H1 (cell line): ENCODE measurements at regions not wholly inside any gene's neighbourhood (a gene's known extent, or its start where the extent isn't known, plus 50 kb on each side); places are given as distances from the start of the nearest gene placed in this dataset.

ENCODE experiments used
- CTCF ChIA-PET: fragments of 300-600 bp; sonication (Branson Sonifier 250); formaldehyde crosslinking; loops from one replicate; lab custom pipeline; 2021; ENCODE audit not compliant: partially characterized antibody; lab: Charles Lee
- POLR2A ChIA-PET: fragments of 300-600 bp; sonication (Branson Sonifier 250); formaldehyde crosslinking; loops from one replicate; lab custom pipeline; 2021; ENCODE audit warnings: inconsistent platforms; ENCODE audit not compliant: partially characterized antibody; lab: Charles Lee
- DNase-seq, 2 experiments: peaks; one replicate each; pipeline versions ENCODE4 v3.0.0 to v3.0.0-alpha.2; 2010 to 2022; ENCODE audit warnings: low spot score in 2 of 2, low read depth in 1 of 2, mixed read lengths in 1 of 2
- FAIRE-seq: peaks from 2 replicates; lab custom pipeline; 2011; peaks lifted over from hg19 to GRCh38; lab: Jason Lieb, UNC
- H2AFZ ChIP-seq: 2 replicates; pipeline ENCODE4 v1.8.1; 2012; ENCODE audit warnings: low read length, inconsistent platforms
- H2AK5ac ChIP-seq: 2 replicates; pipeline ENCODE4 v1.6.1; 2013; ENCODE audit warnings: low read depth, low read length
- H2BK120ac ChIP-seq: replicated peaks from 2 replicates; pipeline ENCODE3; 2013; ENCODE audit warnings: low read depth, low read length, inconsistent platforms
- H2BK12ac ChIP-seq: 2 replicates; pipeline ENCODE4 v1.6.1; 2013; ENCODE audit warnings: low read depth, low read length
- H2BK15ac ChIP-seq: 2 replicates; pipeline ENCODE4 v1.6.1; 2013; ENCODE audit warnings: low read length
- H2BK20ac ChIP-seq: 2 replicates; pipeline ENCODE4 v1.6.1; 2013; ENCODE audit warnings: low read length
- H2BK5ac ChIP-seq: 2 replicates; pipeline ENCODE4 v1.6.1; 2013; ENCODE audit warnings: low read depth, low read length
- H3K14ac ChIP-seq: 2 replicates; pipeline ENCODE4 v1.6.1; 2013; ENCODE audit warnings: inconsistent platforms; ENCODE audit not compliant: insufficient read length
- H3K18ac ChIP-seq: 2 replicates; pipeline ENCODE4 v1.6.1; 2013; ENCODE audit warnings: low read length; ENCODE audit errors: extremely low read depth
- H3K23ac ChIP-seq: 2 replicates; pipeline ENCODE4 v1.6.1; 2013; ENCODE audit warnings: inconsistent platforms; ENCODE audit not compliant: insufficient read length
- H3K23me2 ChIP-seq: 2 replicates; pipeline ENCODE4 v1.6.1; 2013; ENCODE audit warnings: low read depth, low read length
- H3K27ac ChIP-seq: 2 replicates; pipeline ENCODE4 v1.6.1; 2011; ENCODE audit warnings: low read depth, low read length, inconsistent platforms
- H3K27me3 ChIP-seq, 4 experiments: replicated peaks in 1 of 4; 1 replicate in 1 of 4; 2 replicates in 3 of 4; pipeline versions ENCODE4 v1.6.1 to v1.8.1; 2011 to 2013; ENCODE audit warnings: low read length in 3 of 4, mild to moderate bottlenecking in 3 of 4, inconsistent platforms in 2 of 4, mixed read lengths in 2 of 4, moderate library complexity in 1 of 4; ENCODE audit not compliant: control insufficient read depth in 3 of 4, insufficient read depth in 3 of 4; ENCODE audit errors: extremely low read depth in 1 of 4
- H3K36me3 ChIP-seq, 4 experiments: 2 replicates each; pipeline versions ENCODE4 v1.6.1 to v1.8.1; 2011 to 2013; ENCODE audit warnings: mild to moderate bottlenecking in 4 of 4, low read length in 3 of 4, moderate library complexity in 2 of 4, control low read depth in 1 of 4, inconsistent platforms in 1 of 4; ENCODE audit not compliant: insufficient read depth in 4 of 4, control insufficient read depth in 2 of 4
- H3K4ac ChIP-seq: replicated peaks from 2 replicates; pipeline ENCODE3; 2013; ENCODE audit warnings: low read length, low read depth, mixed read lengths, inconsistent platforms; ENCODE audit not compliant: insufficient read length
- H3K4me1 ChIP-seq, 4 experiments: replicated peaks in 1 of 4; 1 replicate in 1 of 4; 2 replicates in 3 of 4; pipeline versions ENCODE4 v1.6.1 to v1.8.1; 2011 to 2013; ENCODE audit warnings: low read length in 3 of 4, inconsistent platforms in 2 of 4, mixed read lengths in 1 of 4; ENCODE audit not compliant: insufficient read depth in 4 of 4, control insufficient read depth in 3 of 4
- H3K4me2 ChIP-seq, 2 experiments: 2 replicates each; pipeline versions ENCODE4 v1.6.1 to v1.8.1; 2011 to 2013; ENCODE audit warnings: low read depth in 2 of 2, low read length in 2 of 2, control low read depth in 1 of 2, inconsistent platforms in 1 of 2, mild to moderate bottlenecking in 1 of 2; ENCODE audit not compliant: insufficient read depth in 1 of 2
- H3K4me3 ChIP-seq, 4 experiments: fragments of 200-600, 300-600 bp in 1 of 4; sonication (generic), shearing (Covaris generic), sonication (Bioruptor Twin) in 1 of 4; 2 replicates each; pipeline versions ENCODE4 v1.5.1 to v1.8.1; 2011 to 2016; ENCODE audit warnings: low read length in 4 of 4, low read depth in 3 of 4, control low read depth in 2 of 4, inconsistent platforms in 2 of 4, mild to moderate bottlenecking in 2 of 4, mixed read lengths in 1 of 4, moderate library complexity in 1 of 4; ENCODE audit not compliant: insufficient read depth in 2 of 4; ENCODE audit errors: extremely low read depth in 1 of 4
- H3K56ac ChIP-seq: replicated peaks from 2 replicates; pipeline ENCODE3; 2013; ENCODE audit warnings: low read depth, mild to moderate bottlenecking, mixed read lengths, low read length, inconsistent platforms; ENCODE audit not compliant: insufficient read length
- H3K79me1 ChIP-seq: 2 replicates; pipeline ENCODE4 v1.6.1; 2013; ENCODE audit warnings: low read depth, low read length, control low read depth
- H3K79me2 ChIP-seq, 2 experiments: 2 replicates each; pipeline versions ENCODE4 v1.6.1 to v1.8.1; 2012 to 2013; ENCODE audit warnings: low read length in 2 of 2, mild to moderate bottlenecking in 2 of 2, inconsistent platforms in 1 of 2; ENCODE audit not compliant: insufficient read depth in 2 of 2, control insufficient read depth in 1 of 2
- H3K9ac ChIP-seq, 4 experiments: replicated peaks in 1 of 4; 1 replicate in 1 of 4; 2 replicates in 3 of 4; pipeline versions ENCODE4 v1.6.1 to v1.8.1; 2011 to 2013; ENCODE audit warnings: low read depth in 3 of 4, low read length in 3 of 4, control low read depth in 2 of 4, mild to moderate bottlenecking in 2 of 4, moderate library complexity in 2 of 4, inconsistent platforms in 1 of 4; ENCODE audit errors: extremely low read depth in 1 of 4
- H3K9me3 ChIP-seq, 2 experiments: 2 replicates each; pipeline versions ENCODE4 v1.6.1 to v1.8.1; 2012 to 2013; ENCODE audit warnings: mild to moderate bottlenecking in 2 of 2, moderate library complexity in 2 of 2, control low read depth in 1 of 2, inconsistent platforms in 1 of 2, low read depth in 1 of 2, low read length in 1 of 2, mixed read lengths in 1 of 2; ENCODE audit not compliant: insufficient read depth in 2 of 2
- H4K20me1 ChIP-seq, 2 experiments: replicated peaks in 1 of 2; 2 replicates each; pipeline versions ENCODE3 to v1.8.1; 2011 to 2013; ENCODE audit warnings: inconsistent platforms in 2 of 2, low read length in 2 of 2, mild to moderate bottlenecking in 1 of 2; ENCODE audit not compliant: insufficient read depth in 2 of 2, control insufficient read depth in 1 of 2
- H4K5ac ChIP-seq: 2 replicates; pipeline ENCODE4 v1.6.1; 2013; ENCODE audit warnings: low read length, low read depth, mixed read lengths, inconsistent platforms; ENCODE audit not compliant: insufficient read length
- H4K8ac ChIP-seq: 2 replicates; pipeline ENCODE4 v1.8.0; 2013; ENCODE audit warnings: mild to moderate bottlenecking, moderate library complexity, low read length, inconsistent platforms; ENCODE audit not compliant: insufficient read depth; ENCODE audit errors: extremely low read depth
- H4K91ac ChIP-seq: replicated peaks from 2 replicates; pipeline ENCODE3; 2013; ENCODE audit warnings: low read length, mixed read lengths, inconsistent platforms; ENCODE audit not compliant: insufficient read length
- KDM1A ChIP-seq: fragments of 200-600, 300-600 bp; sonication (generic); IDR thresholded peaks from 2 replicates; pipeline ENCODE4 v1.7.1; 2016; ENCODE audit warnings: mild to moderate bottlenecking, low read length, borderline replicate concordance
- KDM4A ChIP-seq: IDR thresholded peaks from one replicate; pipeline ENCODE4 v1.7.1; 2012; ENCODE audit warnings: low read depth, mild to moderate bottlenecking, moderate library complexity, low read length, inconsistent platforms; ENCODE audit not compliant: severe bottlenecking
- SIN3A ChIP-seq, 2 experiments: IDR thresholded peaks in 1 of 2; conservative IDR thresholded peaks in 1 of 2; 2 replicates each; pipeline ENCODE4 v1.6.1; 2011 to 2012; ENCODE audit warnings: low read length in 2 of 2, improper control_type of control experiment in 1 of 2, low read depth in 1 of 2, mild to moderate bottlenecking in 1 of 2
- SP1 ChIP-seq: IDR thresholded peaks from 2 replicates; pipeline ENCODE4 v1.6.1; 2011; ENCODE audit warnings: low read depth, low read length
- SP2 ChIP-seq: IDR thresholded peaks from 2 replicates; pipeline ENCODE4 v1.6.1; 2012; ENCODE audit warnings: mild to moderate bottlenecking, low read length, inconsistent platforms
- SP4 ChIP-seq: IDR thresholded peaks from 2 replicates; pipeline ENCODE4 v1.6.1; 2012; ENCODE audit warnings: low read length, inconsistent platforms
- SUZ12 ChIP-seq: fragments of 200-600 bp; sonication (generic); IDR thresholded peaks from 2 replicates; pipeline ENCODE4 v1.6.1; 2012; ENCODE audit warnings: mild to moderate bottlenecking, inconsistent platforms, low read length, moderate library complexity, mixed read lengths
- TEAD4 ChIP-seq: IDR thresholded peaks from 2 replicates; pipeline ENCODE4 v1.6.1; 2012; ENCODE audit warnings: low read depth, low read length, inconsistent platforms, mixed read lengths
- WGBS, 2 experiments: shearing (Covaris generic) in 1 of 2; methylation state at CpG; one replicate each; pipeline versions ENCODE4 v1.1.6 to v1.1.7; 2013 to 2015; ENCODE audit warnings: low lambda C conversion rate in 2 of 2, mixed read lengths in 2 of 2, inconsistent platforms in 1 of 2, low coverage in 1 of 2, missing lambda C conversion rate in 1 of 2; ENCODE audit not compliant: insufficient replicate concordance in 2 of 2, insufficient coverage in 1 of 2, insufficient read length in 1 of 2; ENCODE audit errors: extremely low coverage in 1 of 2, missing lambda C conversion rate in 1 of 2; 5-methylcytosine and 5-hydroxymethylcytosine counted together

GRCh38 chr6:74745670-74746069 lies 460.2 kb downstream of the COL12A1 start:
- Histone ChIP-seq H3K23ac (no peak overlapping the region), H3K79me1 (no peaks in the 10 kb centered on the region), H3K9me3 (no peaks in the 10 kb centered on the region), H3K14ac (no peak overlapping the region), H2BK15ac (no peak overlapping the region), H4K91ac (no peak overlapping the region), H2BK120ac (no peak overlapping the region), H4K5ac (no peak overlapping the region), H2BK5ac (no peak overlapping the region), H3K4me1 (peaks cover 0 to 6% (median 3%) of the 10 kb centered on the region in 4 experiments; a peak in 3 of 7 replicates), H4K20me1 (no peaks in the 10 kb centered on the region), H2AFZ (no peak overlapping the region), H3K27ac (no peak overlapping the region), H3K79me2 (no peaks in the 10 kb centered on the region), H3K27me3 (no peaks in the 10 kb centered on the region), H4K8ac (no peak overlapping the region), H3K56ac (no peak overlapping the region), H2BK20ac (no peak overlapping the region), H3K4me3 (no peak overlapping the region), H3K36me3 (no peaks in the 10 kb centered on the region), H3K18ac (no peak overlapping the region), H3K9ac (no peak overlapping the region), H3K23me2 (no peaks in the 10 kb centered on the region), H2AK5ac (no peak overlapping the region), H3K4ac (no peak overlapping the region), H2BK12ac (no peak overlapping the region), H3K4me2 (no peak overlapping the region)
- WGBS, 2 experiments: 93% methylated on average over 1 of the region's 1 CpG; no CpG with 5 or more reads in 1 of the 2 experiments
- DNase-seq (no peak), FAIRE-seq (no peak)
- POLR2A ChIA-PET: no interaction called here
- TF ChIP-seq TEAD4 (no peak), KDM4A (no peak), SP2 (no peak), KDM1A (no peak), SIN3A (conservative IDR thresholded peaks at IDR 0.05 in 1 of 2, IDR thresholded peaks at IDR 0.05 in 1 of 2; ENCODE audit: low read depth in 1 of 2, low read length in 2 of 2) (no peak), SP1 (no peak), SP4 (no peak), SUZ12 (no peak)
- CTCF ChIA-PET: interaction anchor here (1.4 to 2.0 kb wide), 2 partner anchors 458 to 466 kb away, joined by 4 to 5 read pairs; no protein-coding TSS in a partner anchor
